GM20431 (cell line): ENCODE measurements at regions not wholly inside any gene's neighbourhood (a gene's known extent, or its start where the extent isn't known, plus 50 kb on each side); places are given as distances from the start of the nearest gene placed in this dataset.
"Not testable (repeated sequence)": the region's sequence is repeated elsewhere in the genome, so short reads cannot be mapped to it uniquely, and the experiment has no call there.

ENCODE experiments used
- in situ Hi-C: fragments of 300-500 bp; cut with MseI, MboI; formaldehyde crosslinking; loops from one replicate; pipeline ENCODE4 v1.15.0; 2020; ENCODE audit warnings: low sequenced_read_pairs; ENCODE audit not compliant: unreplicated experiment

- in situ Hi-C loops, result no loop called here
Observed at GRCh38 chr6:51203504-51203903, 384.8 kb downstream of the TFAP2B start.

DNA sequence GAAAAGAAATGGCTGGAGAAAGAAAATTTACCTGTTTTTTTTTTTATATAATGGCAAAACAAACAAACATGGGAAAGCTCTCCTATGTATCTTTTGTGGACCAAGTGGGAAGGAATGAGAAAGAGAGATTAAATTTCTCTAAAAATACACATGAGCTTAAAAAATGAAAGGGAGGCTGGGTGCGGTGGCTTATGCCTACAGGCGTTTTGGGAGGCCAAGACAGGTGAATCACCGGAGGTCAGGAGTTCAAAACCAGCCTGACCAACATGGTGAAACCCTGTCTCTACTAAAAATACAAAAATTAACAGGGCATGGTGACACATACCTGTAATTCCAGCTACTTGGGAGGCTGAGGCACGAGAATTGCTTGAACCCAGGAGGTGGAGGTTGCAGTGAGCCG, 388.0 kb downstream of the TFAP2B start:
- in situ Hi-C loops, result not testable (repeated sequence)

GRCh38 chr6:51209651-51210050, 391.0 kb downstream of the TFAP2B start:
- in situ Hi-C loops, result no loop called here

DNA sequence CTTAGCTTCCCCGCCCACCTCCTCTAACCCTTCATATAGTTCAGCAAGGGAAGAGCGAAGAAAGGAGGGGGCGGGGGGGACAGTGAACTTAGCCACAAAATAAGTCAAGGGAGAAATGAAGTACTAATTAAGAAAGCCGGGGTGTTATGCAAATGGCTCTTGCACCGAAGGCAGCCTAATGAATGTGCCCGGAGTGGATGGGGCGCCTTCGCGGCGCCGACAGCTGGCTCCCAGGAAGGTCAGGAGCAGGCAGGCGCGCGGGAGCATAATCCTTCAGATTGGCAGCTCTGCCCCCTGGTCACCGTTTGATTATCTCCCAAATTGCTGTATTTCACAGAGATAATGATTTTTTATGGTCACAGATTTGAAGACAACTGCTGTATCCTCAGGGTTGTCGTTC, 395.1 kb downstream of the TFAP2B start:
- in situ Hi-C loops, result no loop called here

- in situ Hi-C loops, result no loop called here
Observed at GRCh38 chr6:51214442-51214841, 395.8 kb downstream of the TFAP2B start.

GRCh38 chr6:51218181-51218580, 399.5 kb downstream of the TFAP2B start:
- in situ Hi-C loops, result no loop called here

- in situ Hi-C loops, result not testable (repeated sequence)
Observed at GRCh38 chr6:51224580-51225240, 406.0 kb downstream of the TFAP2B start.

- in situ Hi-C loops, result no loop called here
Observed at GRCh38 chr6:51241376-51241775, 422.7 kb downstream of the TFAP2B start.

- in situ Hi-C loops, result no loop called here
Observed at GRCh38 chr6:51249798-51250197, 431.1 kb downstream of the TFAP2B start.

DNA sequence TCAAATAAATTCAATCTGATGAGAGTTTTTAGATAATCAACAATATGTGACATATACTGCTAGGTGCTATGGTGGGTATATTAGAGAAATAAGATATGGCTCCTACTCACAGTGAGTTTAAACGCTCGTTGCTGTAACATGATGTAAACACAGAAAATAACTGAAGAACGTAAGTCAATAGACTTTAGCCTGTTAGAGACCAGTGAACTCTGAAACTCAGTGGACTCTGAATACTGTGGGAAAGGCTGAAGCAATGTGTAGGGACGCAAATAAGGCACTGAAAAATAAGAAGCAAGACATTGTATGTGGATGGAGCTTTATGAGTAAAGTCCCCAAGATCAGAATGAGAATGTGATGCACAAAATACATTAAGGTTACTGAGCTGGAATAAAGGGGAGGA, 431.6 kb downstream of the TFAP2B start:
- in situ Hi-C loops, result no loop called here

- in situ Hi-C loops, result no loop called here
Observed at GRCh38 chr6:51257938-51258337, 439.3 kb downstream of the TFAP2B start.

GRCh38 chr6:51260003-51260402, 441.3 kb downstream of the TFAP2B start:
- in situ Hi-C loops, result no loop called here

DNA sequence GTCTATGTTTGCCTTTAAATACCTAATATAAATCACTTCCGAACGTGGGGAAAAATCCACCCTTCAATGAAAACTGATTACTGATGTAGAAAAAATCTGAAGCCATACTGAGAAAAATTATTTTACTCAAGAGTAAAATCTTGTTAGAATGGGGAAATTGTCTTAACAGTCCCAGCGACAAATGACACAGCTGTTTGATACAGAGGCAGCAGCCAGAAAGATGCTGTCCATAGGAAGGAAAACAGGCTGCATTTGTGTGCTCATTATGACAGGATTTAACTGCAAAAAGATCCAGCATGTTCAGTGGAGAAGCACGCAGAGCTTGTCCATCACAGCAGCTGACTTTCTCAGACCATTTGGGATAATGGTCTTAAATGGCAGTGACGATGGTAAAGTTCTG, 443.0 kb downstream of the TFAP2B start:
- in situ Hi-C loops, result no loop called here

DNA sequence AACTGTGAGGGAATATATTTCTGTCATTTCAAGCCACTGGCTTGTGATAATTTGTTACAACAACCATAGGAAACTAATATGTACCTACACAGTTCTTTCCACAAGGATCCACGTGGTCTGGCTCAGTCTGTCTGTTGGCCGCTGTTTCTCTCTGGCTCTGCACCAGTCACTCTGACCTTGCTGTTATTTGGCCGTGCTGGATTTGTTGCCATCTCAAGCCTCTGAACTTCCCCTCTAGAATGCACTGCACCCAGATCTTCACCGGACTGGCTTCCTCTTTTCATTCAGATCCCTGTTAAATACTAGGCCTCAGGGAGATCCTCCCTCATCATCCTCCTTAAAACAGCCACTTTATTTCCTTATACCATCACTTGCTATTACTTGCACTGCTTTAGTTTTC, 446.8 kb downstream of the TFAP2B start:
- in situ Hi-C loops, result no loop called here

GRCh38 chr6:51266604-51267003, 447.9 kb downstream of the TFAP2B start:
- in situ Hi-C loops, result no loop called here

- in situ Hi-C loops, result no loop called here
Observed at GRCh38 chr6:51268666-51269065, 450.0 kb downstream of the TFAP2B start.

GRCh38 chr6:51269876-51270275, 451.2 kb downstream of the TFAP2B start:
- in situ Hi-C loops, result no loop called here

DNA sequence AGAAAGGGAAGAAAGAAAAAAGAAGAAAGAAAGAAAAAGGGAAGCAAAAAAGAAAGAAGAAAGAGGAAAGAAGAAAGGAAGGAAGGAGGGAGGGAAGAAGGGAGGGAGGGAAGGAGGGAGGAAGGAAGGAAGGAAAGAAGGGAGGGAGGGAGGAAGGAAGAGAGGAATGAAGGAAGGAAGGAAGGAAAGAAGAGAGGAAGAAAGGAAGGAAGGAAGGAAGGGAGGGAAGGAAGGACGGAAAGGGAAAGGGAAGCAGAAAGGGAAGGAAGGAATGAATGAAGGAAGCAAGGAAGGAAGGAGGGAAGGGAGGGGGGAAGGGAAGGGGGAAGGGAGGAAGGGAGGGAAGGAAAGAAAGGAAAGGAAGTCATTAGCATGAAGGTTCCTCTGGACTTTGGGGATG, 452.9 kb downstream of the TFAP2B start:
- in situ Hi-C loops, result no loop called here

GRCh38 chr6:51273228-51273961, 454.7 kb downstream of the TFAP2B start:
- in situ Hi-C loops, result no loop called here

DNA sequence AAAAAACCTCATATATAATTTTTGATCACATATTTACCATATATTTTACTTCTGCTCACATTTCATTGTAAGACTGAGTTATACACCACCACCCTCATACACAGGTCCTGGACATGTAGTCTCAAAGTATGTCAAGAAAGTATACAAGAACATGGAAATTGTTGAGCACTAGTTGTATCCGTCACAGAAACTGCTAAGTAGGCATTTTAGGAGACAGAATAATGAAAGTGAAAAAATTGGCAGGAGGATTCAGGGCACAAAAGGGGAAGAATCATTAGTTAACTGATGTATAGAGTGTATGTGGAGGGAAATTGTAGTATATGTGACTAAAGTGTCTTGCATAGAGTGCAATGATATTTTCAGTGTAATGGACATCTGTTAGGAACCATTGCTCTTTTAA, 458.8 kb downstream of the TFAP2B start:
- in situ Hi-C loops, result no loop called here

- in situ Hi-C loops, result no loop called here
Observed at GRCh38 chr6:51282026-51282425, 463.4 kb downstream of the TFAP2B start.
